Sigmoid colon (tissue), 6 donors: ENCODE measurements at regions not wholly inside any gene's neighbourhood (a gene's known extent, or its start where the extent isn't known, plus 50 kb on each side); places are given as distances from the start of the nearest gene placed in this dataset.

Experiments
- DNase-seq: peaks from one replicate; pipeline ENCODE4 v3.0.0-alpha.2; 2019
- H3K27ac ChIP-seq, 4 donors: fragments of 200-600 bp; sonication (generic); one replicate each; pipeline ENCODE4 v1.5.1; 2016 to 2019; ENCODE audit warnings: mild to moderate bottlenecking in 1 of 4
- H3K27me3 ChIP-seq, 3 donors: fragments of 200-600 bp; sonication (generic); one replicate each; pipeline ENCODE4 v1.5.1; 2019; ENCODE audit warnings: mild to moderate bottlenecking in 1 of 3
- H3K36me3 ChIP-seq, 4 donors: fragments of 200-600 bp; sonication (generic); one replicate each; pipeline ENCODE4 v1.5.1; 2016 to 2019
- H3K4me1 ChIP-seq, 4 donors: fragments of 200-600 bp; sonication (generic); one replicate each; pipeline ENCODE4 v1.5.1; 2017 to 2019
- H3K4me3 ChIP-seq, 4 donors: fragments of 200-600 bp; sonication (generic); one replicate each; pipeline ENCODE4 v1.5.1; 2017 to 2019; ENCODE audit warnings: mild to moderate bottlenecking in 2 of 4, moderate library complexity in 1 of 4
- H3K9me3 ChIP-seq, 4 donors: fragments of 200-600 bp in 3 of 4; sonication (generic) in 3 of 4; one replicate each; pipeline versions ENCODE4 v1.5.1 to v1.6.1; 2013 to 2019
- CTCF ChIP-seq, 4 experiments: fragments of 450-650 bp in 3 of 4; fragments of 200-600 bp in 1 of 4; IDR thresholded peaks; one replicate each; pipeline ENCODE4 v1.5.1; 2016 to 2019; ENCODE audit warnings: antibody characterized with exemption in 4 of 4, mild to moderate bottlenecking in 3 of 4, moderate library complexity in 2 of 4
- EP300 ChIP-seq, 4 donors: sonication (generic); formaldehyde crosslinking; IDR thresholded peaks; one replicate each; pipeline ENCODE4 v1.6.1; 2017; ENCODE audit warnings: antibody characterized with exemption in 4 of 4
- POLR2A ChIP-seq, 2 donors: fragments of 450-650 bp; IDR thresholded peaks; one replicate each; pipeline ENCODE4 v1.6.1; 2016; ENCODE audit warnings: antibody characterized with exemption in 2 of 2, mild to moderate bottlenecking in 2 of 2, moderate library complexity in 2 of 2
- POLR2AphosphoS5 ChIP-seq, 4 donors: sonication (generic); formaldehyde crosslinking; IDR thresholded peaks; one replicate each; pipeline ENCODE4 v1.6.1; 2017; ENCODE audit warnings: antibody characterized with exemption in 4 of 4
- WGBS, 2 donors: extraction: QIAGEN DNeasy Blood & Tissue Kit; methylation state at CpG; one replicate each; pipeline ENCODE4 v1.1.7; 2013; 5-methylcytosine and 5-hydroxymethylcytosine counted together
- intact Hi-C: fragments of 100-400 bp; cut with DNase I; formaldehyde crosslinking; loops from one replicate; pipeline ENCODE4 v1.15.1; 2023
- donor health status: healthy with polysubstance abuse.
- donor health status: healthy.

DNA sequence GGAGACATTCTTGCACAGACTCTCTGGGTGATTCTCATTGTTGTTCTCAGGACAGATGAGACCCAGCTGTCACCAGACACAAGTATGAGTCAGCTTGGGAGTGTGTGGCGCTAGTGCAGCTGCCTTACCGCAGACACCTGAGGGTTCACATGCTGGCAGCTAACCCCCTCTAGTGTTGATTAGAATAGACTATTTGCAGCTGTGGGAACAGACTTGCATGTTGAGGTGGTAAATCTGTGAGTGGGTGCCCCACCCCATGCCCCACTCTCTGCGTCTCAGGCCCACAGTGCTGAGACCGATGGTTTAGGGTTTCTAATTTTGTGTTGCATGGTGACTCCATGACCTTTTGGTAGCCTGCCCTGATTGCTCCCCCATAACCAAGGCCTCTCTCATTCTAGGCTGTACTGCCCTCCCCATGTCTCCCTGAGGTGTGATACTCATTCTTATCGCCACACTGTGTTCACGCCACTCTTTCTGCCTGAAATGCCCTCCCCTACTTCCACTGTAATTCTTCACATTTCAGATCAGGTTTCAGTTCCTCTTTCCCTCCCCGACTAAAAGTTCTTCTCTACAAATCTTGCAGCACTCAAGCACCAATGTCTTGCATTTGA lies 73.7 kb upstream of the KIRREL3 start:
- Histone ChIP-seq H3K4me1 (no peaks in the 10 kb centered on the region), H3K27ac (no peak overlapping the region), H3K36me3 (no peaks in the 10 kb centered on the region), H3K27me3 (no peaks in the 10 kb centered on the region), H3K9me3 (no peaks in the 10 kb centered on the region), H3K4me3 (no peak overlapping the region)
- intact Hi-C loops, result no loop called here
- DNase-seq, result no peak
- TF ChIP-seq EP300 (IDR thresholded peaks at IDR 0.05) (no peak), POLR2AphosphoS5 (IDR thresholded peaks at IDR 0.05) (no peak), CTCF (IDR thresholded peaks at IDR 0.05) (no peak), POLR2A (IDR thresholded peaks at IDR 0.05) (no peak)
- WGBS, 2 donors, result 29 to 53% methylated on average over 7 of the region's 7 CpGs

GRCh38 chr11:127073621-127074020 lies 73.1 kb upstream of the KIRREL3 start:
- no peak for DNase-seq
- H3K36me3 ChIP-seq, result no peaks in the 10 kb centered on the region
- H3K27ac ChIP-seq, result no peak overlapping the region
- H3K4me3 ChIP-seq, result no peak overlapping the region
- 55 to 66% methylated on average over 4 of the region's 4 CpGs for WGBS, 2 donors
- TF ChIP-seq EP300 (IDR thresholded peaks at IDR 0.05) (no peak), CTCF (IDR thresholded peaks at IDR 0.05) (no peak), POLR2AphosphoS5 (IDR thresholded peaks at IDR 0.05) (no peak), POLR2A (IDR thresholded peaks at IDR 0.05) (no peak)
- intact Hi-C loops, result no loop called here
- no peaks in the 10 kb centered on the region for H3K4me1 ChIP-seq
- H3K27me3 ChIP-seq, result no peaks in the 10 kb centered on the region
- H3K9me3 ChIP-seq, result no peaks in the 10 kb centered on the region

DNA sequence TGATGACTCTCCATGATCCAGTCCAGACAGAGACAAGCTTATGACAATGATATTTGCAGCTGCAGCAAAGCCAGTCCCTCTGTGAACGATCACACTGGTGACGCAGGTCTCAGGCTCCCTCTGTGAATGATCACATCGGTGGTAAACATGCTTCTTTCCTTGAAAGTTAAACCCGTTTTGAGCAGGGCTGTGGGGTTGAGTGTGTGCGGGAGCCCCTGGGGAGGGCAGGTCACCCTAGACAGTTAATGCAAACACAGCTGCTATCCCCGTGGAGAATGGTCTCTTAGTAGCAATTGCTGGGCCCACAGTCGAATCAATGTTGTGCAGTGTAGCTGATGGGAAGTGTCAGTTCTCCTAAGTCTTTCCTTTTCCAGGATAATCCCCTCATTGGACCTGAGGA lies 71.0 kb upstream of the KIRREL3 start:
- Histone ChIP-seq H3K36me3 (no peaks in the 10 kb centered on the region), H3K4me1 (peaks cover 0 to under 1% (median 0%) of the 10 kb centered on the region in 4 donors), H3K4me3 (no peak overlapping the region), H3K27me3 (no peaks in the 10 kb centered on the region), H3K27ac (no peak overlapping the region), H3K9me3 (no peaks in the 10 kb centered on the region)
- TF ChIP-seq POLR2A (IDR thresholded peaks at IDR 0.05) (no peak), CTCF (IDR thresholded peaks at IDR 0.05) (no peak), POLR2AphosphoS5 (IDR thresholded peaks at IDR 0.05) (no peak), EP300 (IDR thresholded peaks at IDR 0.05) (no peak)
- 52 to 60% methylated on average over 7 of the region's 7 CpGs for WGBS, 2 donors
- intact Hi-C loops, result no loop called here
- DNase-seq, result no peak

DNA sequence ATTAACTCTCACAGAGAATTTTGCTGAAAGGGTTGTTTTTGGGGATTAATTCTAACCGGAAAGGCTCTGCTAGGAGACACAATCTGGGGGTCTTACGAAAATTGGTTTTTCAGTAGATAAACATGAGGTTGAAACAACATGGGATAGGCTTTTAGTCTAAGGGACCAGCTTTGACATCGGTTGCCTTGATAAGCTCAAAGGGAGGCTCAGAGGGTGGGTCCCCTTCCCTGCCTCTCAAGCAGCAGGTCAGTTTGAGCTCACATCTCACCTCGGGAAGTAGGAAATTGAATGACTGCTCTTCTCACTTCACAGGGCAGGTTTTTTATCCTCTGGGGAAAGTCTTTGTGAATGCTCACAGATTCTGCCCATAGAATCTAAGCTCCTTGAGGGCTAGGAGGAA lies 70.2 kb upstream of the KIRREL3 start:
- no peaks in the 10 kb centered on the region for H3K27me3 ChIP-seq
- no peak overlapping the region for H3K27ac ChIP-seq
- peaks cover 0 to 7% (median 0%) of the 10 kb centered on the region in 4 donors for H3K4me1 ChIP-seq
- H3K4me3 ChIP-seq, result no peak overlapping the region
- no peaks in the 10 kb centered on the region for H3K9me3 ChIP-seq
- no peak for DNase-seq
- TF ChIP-seq POLR2A (IDR thresholded peaks at IDR 0.05), result no peak
- TF ChIP-seq EP300 (IDR thresholded peaks at IDR 0.05), result no peak
- no peak for TF ChIP-seq POLR2AphosphoS5 (IDR thresholded peaks at IDR 0.05)
- no peak for TF ChIP-seq CTCF (IDR thresholded peaks at IDR 0.05)
- H3K36me3 ChIP-seq, result no peaks in the 10 kb centered on the region
- 80 to 84% methylated on average over 4 of the region's 4 CpGs for WGBS, 2 donors
- intact Hi-C loops, result no loop called here
